ENCODE measurements at regions not wholly inside any gene's neighbourhood (a gene's known extent, or its start where the extent isn't known, plus 50 kb on each side); places are given as distances from the start of the nearest gene placed in this dataset.

- TF ChIP-seq PPARG (CRISPR knock-in tag; conservative IDR thresholded peaks at IDR 0.05) (no peak), ZNF557 (CRISPR knock-in tag; IDR thresholded peaks at IDR 0.05) (no peak), ZNF549 (CRISPR knock-in tag; IDR thresholded peaks at IDR 0.05) (no peak), MYC (CRISPR knock-in tag; IDR thresholded peaks at IDR 0.05; ENCODE audit: borderline replicate concordance) (no peak), RBM22 (optimal IDR thresholded peaks at IDR 0.05; ENCODE audit: low read length) (no peak), ZFP36L2 (CRISPR knock-in tag; IDR thresholded peaks at IDR 0.05) (no peak), ZNF780A (CRISPR knock-in tag; IDR thresholded peaks at IDR 0.05) (no peak), FOXK2 (IDR thresholded peaks at IDR 0.05) (no peak), ISX (CRISPR knock-in tag; conservative IDR thresholded peaks at IDR 0.05) (no peak)
- TF ChIP-seq, protein P1, sequence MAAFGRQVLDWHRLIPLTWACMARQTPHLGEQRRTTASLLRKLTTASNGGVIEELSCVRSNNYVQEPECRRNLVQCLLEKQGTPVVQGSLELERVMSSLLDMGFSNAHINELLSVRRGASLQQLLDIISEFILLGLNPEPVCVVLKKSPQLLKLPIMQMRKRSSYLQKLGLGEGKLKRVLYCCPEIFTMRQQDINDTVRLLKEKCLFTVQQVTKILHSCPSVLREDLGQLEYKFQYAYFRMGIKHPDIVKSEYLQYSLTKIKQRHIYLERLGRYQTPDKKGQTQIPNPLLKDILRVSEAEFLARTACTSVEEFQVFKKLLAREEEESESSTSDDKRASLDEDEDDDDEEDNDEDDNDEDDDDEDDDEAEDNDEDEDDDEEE (CRISPR knock-in tag; IDR thresholded peaks at IDR 0.05), result no peak
- H3K9me3 ChIP-seq (ENCODE audit: low read length), result no peaks in the 10 kb centered on the region
- no peak overlapping the region for H2AFZ ChIP-seq (ENCODE audit: low read length)
- H4K20me1 ChIP-seq (ENCODE audit: insufficient read depth, low read length), result no peaks in the 10 kb centered on the region
- H3K4me1 ChIP-seq (ENCODE audit: insufficient read depth, low read length), result no peaks in the 10 kb centered on the region
- in situ Hi-C loops (cut with HindIII; ENCODE audit: extremely low pct_ligation_motif_present, low pct_unique_long_range_greater_than_20kb), result no loop called here
- no TSS peak for BruUV-seq (replicated peaks)
- H3K4me2 ChIP-seq (ENCODE audit: low read depth, low read length), result no peak overlapping the region
- FAIRE-seq (no peak), ATAC-seq (no peak), DNase-seq (ENCODE audit: low spot score) (no peak)
- WGBS (ENCODE audit: low lambda C conversion rate), result 54% methylated on average over 3 of the region's 3 CpGs
- ChIA-PET POLR2A (no interaction called here), CTCF (ENCODE audit: low intra/inter-chr PET ratio, low total read pairs) (no interaction called here)
- H3K79me2 ChIP-seq (ENCODE audit: insufficient read depth, low read length), result no peaks in the 10 kb centered on the region
- intact Hi-C loops (cut with micrococcal nuclease; ENCODE audit: unreplicated experiment), result no loop called here
- H3K9ac ChIP-seq (ENCODE audit: insufficient read depth, low read depth, low read length), result no peak overlapping the region
- H3K27ac ChIP-seq (ENCODE audit: extremely low read length, insufficient read depth, low read length), result no peak overlapping the region
- 0 out of 5 replicates have a peak, but pooled peaks cover 0 to 4% of the 10 kb centered on the region in 2 experiments for H3K27me3 ChIP-seq (ENCODE audit: control insufficient read depth in 1 of 2, insufficient read depth in 2 of 2, low read length in 2 of 2)
- H3K36me3 ChIP-seq (replicated peaks in 1 of 2; ENCODE audit: control insufficient read depth in 1 of 2, insufficient read depth in 2 of 2, low read length in 2 of 2), result no peaks in the 10 kb centered on the region
- H3K4me3 ChIP-seq (replicated peaks in 1 of 3; ENCODE audit: insufficient read depth in 1 of 3, low read depth in 2 of 3, low read length in 3 of 3), result no peak overlapping the region
Measured at GRCh38 chr13:31895691-31896090, 135.9 kb upstream of the FRY start.

DNA sequence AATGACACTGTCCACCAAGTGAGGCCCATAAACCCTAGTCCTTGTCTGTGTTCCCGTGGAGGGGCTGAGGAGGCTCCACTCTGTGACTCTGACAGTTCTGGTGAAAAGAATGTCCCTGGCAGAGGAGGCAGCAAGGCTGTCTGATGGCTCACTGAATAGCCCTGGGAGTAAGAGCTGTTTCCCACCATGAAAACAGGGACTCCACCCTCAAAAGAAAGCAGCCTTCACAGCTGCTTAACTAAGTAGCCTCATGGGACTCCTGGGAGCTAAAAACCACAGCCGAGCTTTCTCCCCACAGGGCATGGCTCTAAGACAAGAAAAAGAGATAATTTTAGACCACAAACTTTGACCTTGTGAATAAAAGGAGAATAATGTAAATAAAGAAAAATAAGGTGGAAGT, 135.1 kb upstream of the FRY start:
- H3K79me2 ChIP-seq (ENCODE audit: insufficient read depth, low read length), result no peaks in the 10 kb centered on the region
- H3K27me3 ChIP-seq (ENCODE audit: control insufficient read depth in 1 of 2, insufficient read depth in 2 of 2, low read length in 2 of 2), result peaks cover 0 to 6% of the 10 kb centered on the region in 2 experiments; a peak in 1 of 5 replicates
- no peaks in the 10 kb centered on the region for H4K20me1 ChIP-seq (ENCODE audit: insufficient read depth, low read length)
- BruUV-seq (replicated peaks), result no TSS peak
- FAIRE-seq (no peak), ATAC-seq (no peak), DNase-seq (ENCODE audit: low spot score) (no peak)
- WGBS (ENCODE audit: low lambda C conversion rate), result 2% methylated on average over 2 of the region's 2 CpGs
- ChIA-PET POLR2A (no interaction called here), CTCF (ENCODE audit: low intra/inter-chr PET ratio, low total read pairs) (no interaction called here)
- intact Hi-C loops (cut with micrococcal nuclease; ENCODE audit: unreplicated experiment) (no loop called here), in situ Hi-C loops (cut with HindIII; ENCODE audit: extremely low pct_ligation_motif_present, low pct_unique_long_range_greater_than_20kb) (no loop called here)
- no peaks in the 10 kb centered on the region for H3K36me3 ChIP-seq (replicated peaks in 1 of 2; ENCODE audit: control insufficient read depth in 1 of 2, insufficient read depth in 2 of 2, low read length in 2 of 2)
- H3K4me2 ChIP-seq (ENCODE audit: low read depth, low read length), result no peak overlapping the region
- no peak overlapping the region for H3K4me3 ChIP-seq (replicated peaks in 1 of 3; ENCODE audit: insufficient read depth in 1 of 3, low read depth in 2 of 3, low read length in 3 of 3)
- TF ChIP-seq SRSF4 (IDR thresholded peaks at IDR 0.05; ENCODE audit: low read depth, low read length, poor library complexity, severe bottlenecking), result no peak
- no peaks in the 10 kb centered on the region for H3K4me1 ChIP-seq (ENCODE audit: insufficient read depth, low read length)
- H3K9ac ChIP-seq (ENCODE audit: insufficient read depth, low read depth, low read length), result no peak overlapping the region
- H2AFZ ChIP-seq (ENCODE audit: low read length), result no peak overlapping the region
- no peaks in the 10 kb centered on the region for H3K9me3 ChIP-seq (ENCODE audit: low read length)
- H3K27ac ChIP-seq (ENCODE audit: extremely low read length, insufficient read depth, low read length), result no peak overlapping the region
